Erythroblast (primary cell): ENCODE measurements at regions not wholly inside any gene's neighbourhood (a gene's known extent, or its start where the extent isn't known, plus 50 kb on each side); places are given as distances from the start of the nearest gene placed in this dataset.

Source experiments
- GATA1 ChIP-seq: IDR thresholded peaks from 2 replicates; pipeline ENCODE4 v1.6.1; 2011; ENCODE audit warnings: low read depth, mild to moderate bottlenecking, control low read depth, low read length, moderate library complexity
- POLR2A ChIP-seq: IDR thresholded peaks from 2 replicates; pipeline ENCODE4 v1.6.1; 2011; ENCODE audit warnings: mild to moderate bottlenecking, low read length

DNA sequence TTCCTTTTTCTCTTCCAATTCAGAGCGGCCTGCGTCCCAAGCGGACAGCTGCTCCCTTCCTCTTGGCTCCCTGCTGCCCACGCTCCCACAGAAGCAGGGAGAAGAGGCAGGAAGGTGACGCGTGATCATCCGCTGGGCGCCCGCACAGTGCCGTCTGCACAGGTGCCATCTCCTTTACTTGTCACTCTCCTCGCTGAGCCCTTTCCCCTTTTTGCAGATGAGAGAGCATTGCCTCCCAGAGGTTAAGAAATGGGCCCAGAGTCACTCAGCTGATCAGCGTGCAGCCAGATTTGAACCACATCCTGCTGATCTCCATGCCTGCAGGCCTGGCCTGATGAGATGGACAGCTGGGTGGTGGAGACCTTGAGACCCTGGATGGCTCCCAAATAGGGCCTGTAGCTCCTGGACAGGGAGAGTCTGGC is 299.8 kb downstream of the SEC14L1 start:
- TF ChIP-seq POLR2A (no peak), GATA1 (no peak)
